IPS-11a (cell line): ENCODE measurements at regions not wholly inside any gene's neighbourhood (a gene's known extent, or its start where the extent isn't known, plus 50 kb on each side); places are given as distances from the start of the nearest gene placed in this dataset.
"Not testable (repeated sequence)": the region's sequence is repeated elsewhere in the genome, so short reads cannot be mapped to it uniquely, and the experiment has no call there.

Experiments used
- H3K4me3 ChIP-seq: one replicate; pipeline ENCODE4 v1.5.1; 2013; ENCODE audit warnings: low read depth, low read length, control low read depth

DNA sequence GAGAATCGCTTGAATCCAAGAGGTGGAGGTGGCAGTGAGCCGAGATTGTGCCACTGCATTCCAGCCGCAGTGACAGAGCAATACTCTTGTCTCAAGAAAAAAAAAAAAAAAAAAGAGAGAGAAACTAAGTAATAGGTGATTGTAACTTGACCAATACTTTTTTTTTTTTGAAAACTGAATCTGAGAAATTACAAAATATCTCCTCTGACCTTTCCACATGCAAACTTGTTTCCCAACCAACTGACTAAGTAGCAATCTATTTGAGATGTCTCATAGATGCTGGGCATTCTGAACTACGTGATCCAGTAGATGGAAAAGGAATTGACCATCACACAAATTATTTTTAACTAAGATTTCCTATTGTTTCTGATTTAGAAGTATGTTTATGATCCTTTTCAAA lies 407.3 kb upstream of the CHORDC1 start:
- H3K4me3 ChIP-seq = no peak overlapping the region

DNA sequence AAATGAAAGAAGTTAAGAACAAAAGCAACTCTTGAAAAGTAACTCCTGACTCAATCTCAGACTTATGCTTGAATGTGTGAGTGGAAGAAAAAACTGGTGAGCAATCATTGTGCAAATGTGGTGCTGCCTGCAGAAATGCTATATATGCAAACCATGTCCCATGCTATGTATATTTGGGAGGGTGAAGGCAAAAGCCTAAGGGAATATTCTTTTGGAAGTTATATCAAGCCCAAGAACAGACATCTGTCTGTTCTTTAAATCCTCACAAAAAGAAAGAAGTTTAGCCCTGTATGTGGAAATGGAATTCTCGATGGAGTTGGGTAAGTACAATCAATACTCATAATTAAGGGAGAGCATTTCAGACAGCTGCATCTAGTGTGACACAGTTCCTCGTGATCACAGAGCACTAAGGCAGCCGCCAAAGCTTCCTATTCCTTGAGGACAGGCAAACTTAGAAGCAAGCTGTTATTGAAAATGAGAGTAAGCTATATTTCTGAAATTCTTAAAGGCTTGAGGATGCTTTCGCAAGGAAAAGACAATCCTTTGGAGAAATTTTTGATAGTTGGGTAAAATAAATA lies 406.5 kb upstream of the CHORDC1 start:
- no peak overlapping the region for H3K4me3 ChIP-seq

DNA sequence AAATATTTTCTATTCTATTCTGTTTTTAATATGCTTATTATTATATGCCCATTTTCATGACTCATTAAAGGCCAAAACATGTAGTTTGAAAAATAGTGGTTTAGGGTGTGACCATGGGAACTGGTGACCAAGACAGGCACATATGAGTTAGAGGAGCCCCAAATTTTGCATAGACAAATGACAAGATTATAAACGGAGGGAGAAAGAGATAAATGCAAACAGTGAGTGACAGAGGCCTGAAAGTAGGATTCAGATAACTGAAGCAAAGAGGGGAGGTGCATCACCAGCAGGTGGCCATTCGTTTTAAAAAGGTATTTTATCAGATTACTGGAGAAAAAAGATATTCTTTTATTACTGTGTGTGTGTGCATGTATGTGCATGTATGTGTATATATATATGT lies 391.5 kb upstream of the CHORDC1 start:
- H3K4me3 ChIP-seq = no peak overlapping the region

DNA sequence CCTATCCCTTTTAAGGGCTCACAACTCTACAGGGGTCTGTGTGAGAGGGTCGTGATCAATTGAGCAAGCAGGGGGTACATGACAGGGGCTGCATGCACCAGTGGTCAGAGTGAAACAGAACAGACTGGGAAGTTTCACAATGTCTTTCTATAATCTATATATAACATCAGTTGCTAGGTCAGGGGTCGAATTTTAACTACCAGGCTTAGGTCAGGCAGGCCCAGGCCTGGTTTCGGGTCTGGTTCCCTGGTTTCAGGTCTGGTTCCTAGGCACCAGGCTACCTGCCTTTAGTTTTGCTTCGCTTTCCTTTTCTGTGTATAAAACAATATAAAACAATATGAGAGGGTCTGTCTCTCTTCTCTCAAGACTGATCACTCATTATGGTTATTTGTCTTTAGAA lies 390.2 kb upstream of the CHORDC1 start:
- not testable (repeated sequence) for H3K4me3 ChIP-seq

DNA sequence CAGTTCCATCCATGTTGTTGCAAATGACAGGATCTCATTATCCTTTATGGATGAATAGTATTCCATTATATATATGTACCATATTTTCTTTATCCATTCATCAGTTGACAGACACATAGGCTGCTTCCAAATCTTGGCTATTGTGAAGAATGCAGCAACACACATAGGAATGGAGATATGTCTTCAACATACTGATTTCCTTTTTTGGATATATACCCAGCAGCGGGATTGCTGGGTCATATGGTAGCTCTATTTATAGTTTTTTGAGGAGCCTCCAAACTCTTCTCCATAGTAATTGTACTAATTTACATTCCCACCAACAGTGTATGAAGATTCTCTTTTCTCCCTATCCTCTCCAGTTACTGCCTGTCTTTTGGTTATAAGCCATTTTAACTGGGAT lies 383.9 kb upstream of the CHORDC1 start:
- no peak overlapping the region for H3K4me3 ChIP-seq

DNA sequence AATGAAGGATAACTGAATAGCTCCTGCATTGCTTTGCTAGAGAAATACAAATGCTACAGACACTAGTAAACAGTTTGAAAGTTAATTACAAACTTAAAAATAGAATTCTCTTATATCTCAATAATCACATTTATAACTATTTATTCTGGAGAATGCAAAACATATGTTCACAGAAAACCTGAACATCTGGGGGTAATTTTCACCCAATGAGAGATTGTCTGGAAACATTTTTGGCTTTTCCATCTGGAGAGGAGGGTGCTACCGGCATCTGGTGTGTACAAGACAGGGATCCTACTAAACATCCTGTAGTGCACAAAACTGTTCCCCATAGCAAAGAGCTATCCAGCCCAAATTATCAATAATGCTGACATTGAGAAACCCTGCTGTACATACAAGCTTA lies 378.4 kb upstream of the CHORDC1 start:
- no peak overlapping the region for H3K4me3 ChIP-seq

DNA sequence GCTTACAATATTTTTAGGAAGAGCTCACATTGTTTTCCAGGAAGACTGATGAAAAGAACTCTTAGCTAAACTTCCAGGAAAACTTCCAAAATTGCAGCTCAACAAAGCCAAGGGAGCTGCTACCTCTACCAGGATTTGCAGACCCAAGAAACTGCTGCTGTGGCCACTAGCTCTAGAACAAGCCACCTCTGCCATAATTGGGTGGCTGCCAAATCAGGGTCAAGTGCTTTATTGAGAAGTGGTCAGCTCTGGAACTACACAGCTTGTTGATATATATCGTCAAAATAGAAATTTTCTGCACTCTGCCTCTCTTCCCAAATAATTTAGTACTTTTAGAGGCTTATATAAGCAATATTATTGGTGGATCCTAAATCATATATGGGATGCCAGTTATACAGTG lies 371.8 kb upstream of the CHORDC1 start:
- no peak overlapping the region for H3K4me3 ChIP-seq

DNA sequence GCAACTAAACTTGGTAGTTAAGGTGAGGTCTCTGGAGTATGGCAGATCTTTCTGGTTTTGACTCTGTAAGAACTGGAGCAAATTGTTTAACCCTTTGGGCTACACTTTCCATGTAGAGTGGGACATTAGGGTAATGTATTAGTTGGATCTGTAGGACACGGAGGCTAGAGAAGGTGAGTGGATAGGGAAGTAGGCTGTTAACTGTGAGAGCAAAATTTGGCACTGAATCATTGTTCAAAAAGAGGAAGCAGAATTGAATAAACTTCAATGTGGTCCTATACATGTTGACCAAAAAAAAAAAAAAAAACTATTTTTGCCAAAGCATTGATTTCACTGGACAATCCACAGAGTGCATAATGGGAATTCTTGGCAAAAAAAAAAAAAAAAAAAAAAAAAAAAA lies 370.2 kb upstream of the CHORDC1 start:
- no peak overlapping the region for H3K4me3 ChIP-seq

DNA sequence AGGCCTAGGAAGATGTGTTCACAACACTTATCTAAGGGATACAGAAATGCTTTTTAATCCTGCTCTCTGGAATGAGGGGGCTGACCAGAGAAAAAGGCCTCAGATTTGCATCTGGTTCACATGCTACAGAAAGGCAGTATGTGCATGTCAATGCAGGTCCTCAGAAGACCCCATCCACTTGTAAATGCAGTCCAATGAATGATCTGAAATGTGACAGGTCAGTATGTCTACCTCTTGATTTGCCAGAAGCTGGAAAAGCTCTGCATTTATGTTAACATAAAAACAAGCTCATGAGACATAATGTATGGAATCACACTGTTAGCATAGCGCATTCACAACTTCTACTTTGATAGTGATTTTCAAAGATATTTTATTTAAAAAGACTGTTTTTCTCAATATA lies 367.4 kb upstream of the CHORDC1 start:
- H3K4me3 ChIP-seq = no peak overlapping the region

DNA sequence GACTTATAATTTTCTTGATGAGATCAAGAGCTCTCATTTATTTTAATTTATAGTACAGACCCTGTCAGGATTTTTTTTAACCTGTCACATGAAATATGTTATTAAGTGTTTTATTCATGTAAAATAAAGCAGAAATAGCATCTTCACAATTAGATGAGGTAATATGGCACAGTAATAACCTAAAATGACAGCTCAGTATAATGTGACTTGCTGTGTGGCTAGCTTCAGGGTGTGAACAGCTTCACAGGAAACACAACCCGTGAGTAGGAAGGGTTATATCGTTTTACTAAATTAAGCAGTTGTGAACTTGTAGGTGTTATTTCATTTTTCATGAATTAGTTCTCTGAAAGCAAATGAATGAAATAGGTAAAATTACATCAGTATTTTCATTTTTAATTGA lies 366.9 kb upstream of the CHORDC1 start:
- H3K4me3 ChIP-seq = no peak overlapping the region

DNA sequence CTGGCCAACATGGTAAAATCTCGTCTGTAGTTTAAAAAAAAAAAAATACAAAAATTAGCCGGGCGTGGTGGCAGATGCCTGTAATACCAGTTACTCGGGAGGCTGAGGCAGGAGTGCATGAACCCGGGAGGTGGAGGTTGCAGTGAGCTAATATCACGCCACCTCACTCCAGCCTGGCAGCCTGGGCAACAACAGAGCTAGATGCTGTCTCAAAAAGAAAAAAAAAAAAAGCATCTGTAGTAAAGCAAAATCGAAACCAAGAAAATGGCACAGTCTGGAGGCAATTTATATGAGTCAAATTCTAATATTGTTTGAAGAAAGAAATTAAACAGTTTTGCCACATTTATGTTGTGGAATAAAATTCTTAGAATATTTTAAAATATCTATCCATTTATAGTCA lies 365.0 kb upstream of the CHORDC1 start:
- no peak overlapping the region for H3K4me3 ChIP-seq

DNA sequence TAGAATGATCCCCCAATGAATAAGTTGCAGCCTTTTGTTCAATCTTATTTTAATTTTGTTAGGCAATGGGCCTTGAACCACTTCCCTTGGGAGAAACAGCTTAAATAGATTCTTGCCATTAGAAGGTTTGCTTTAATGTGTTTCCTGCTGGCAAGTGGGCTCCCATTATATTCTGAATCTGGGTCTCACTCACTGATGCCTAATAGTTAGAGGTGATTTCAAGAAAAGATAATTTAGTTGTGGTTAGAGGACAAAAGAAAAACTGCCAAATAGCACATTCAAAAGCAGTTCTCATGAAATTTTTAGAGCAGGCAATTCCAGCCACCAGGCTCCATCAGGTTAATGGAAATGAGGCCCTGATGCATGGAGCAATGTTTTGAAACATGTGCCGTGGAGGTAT lies 362.6 kb upstream of the CHORDC1 start:
- no peak overlapping the region for H3K4me3 ChIP-seq

DNA sequence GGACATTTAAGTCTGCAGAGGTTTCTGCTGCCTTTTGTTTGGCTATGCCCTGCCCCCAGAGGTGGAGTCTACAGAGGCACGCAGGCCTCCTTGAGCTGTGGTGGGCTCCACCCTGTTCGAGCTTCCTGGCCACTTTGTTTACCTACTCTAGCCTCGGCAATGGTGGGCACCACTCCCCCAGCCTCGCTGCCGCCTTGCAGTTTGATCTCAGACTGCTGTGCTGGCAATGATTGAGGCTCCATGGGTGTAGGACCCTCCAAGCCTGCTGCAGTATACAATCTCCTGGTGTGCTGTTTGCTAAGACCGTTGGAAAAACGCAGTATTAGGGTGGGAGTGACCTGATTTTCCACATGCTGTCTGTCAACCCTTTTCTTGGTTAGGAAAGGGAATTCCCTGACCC lies 360.1 kb upstream of the CHORDC1 start:
- not testable (repeated sequence) for H3K4me3 ChIP-seq

DNA sequence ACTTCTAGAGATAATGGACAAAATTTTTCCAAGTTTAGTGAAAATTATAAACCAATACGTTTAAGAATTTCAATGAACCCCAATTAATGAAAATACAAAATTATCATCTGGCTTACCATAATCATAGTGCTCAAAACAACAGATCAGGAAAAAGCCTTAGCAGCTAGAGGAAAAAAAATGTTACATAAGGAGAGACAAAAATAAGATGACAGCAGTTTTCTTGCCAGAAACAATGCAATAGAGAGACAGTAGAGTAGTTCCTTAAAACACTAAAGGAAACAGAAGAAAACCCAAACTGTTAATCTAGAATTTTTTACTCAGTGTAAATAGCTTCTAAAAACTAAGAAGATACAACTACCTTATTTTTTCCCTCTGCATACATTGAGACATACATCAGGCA lies 341.7 kb upstream of the CHORDC1 start:
- H3K4me3 ChIP-seq = no peak overlapping the region

DNA sequence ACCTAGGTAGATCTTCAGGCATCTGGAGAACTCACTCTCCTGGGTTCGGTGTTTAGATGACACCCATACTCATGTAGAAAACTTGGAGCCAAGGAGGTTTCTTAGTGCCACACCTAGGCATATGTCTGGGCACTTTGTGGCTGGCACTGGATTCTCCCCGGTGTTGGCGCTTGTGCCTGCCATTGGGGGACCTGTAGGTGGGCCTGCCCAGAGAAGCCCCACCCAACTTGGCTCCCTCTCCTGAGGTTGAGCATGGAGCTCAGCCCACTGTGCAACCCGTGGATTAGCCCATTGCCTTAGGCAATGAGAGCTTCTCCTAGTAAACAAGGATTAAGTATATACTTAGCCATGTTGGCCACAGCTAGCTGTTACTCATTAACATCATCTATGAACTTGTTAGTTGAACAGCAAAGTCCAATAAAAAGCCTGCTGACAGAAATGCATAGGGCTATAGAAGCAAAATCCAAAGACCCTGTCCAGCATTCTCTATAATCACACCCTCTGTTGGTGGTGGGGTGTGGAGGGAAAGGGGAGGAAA lies 335.5 kb upstream of the CHORDC1 start:
- H3K4me3 ChIP-seq = no peak overlapping the region

DNA sequence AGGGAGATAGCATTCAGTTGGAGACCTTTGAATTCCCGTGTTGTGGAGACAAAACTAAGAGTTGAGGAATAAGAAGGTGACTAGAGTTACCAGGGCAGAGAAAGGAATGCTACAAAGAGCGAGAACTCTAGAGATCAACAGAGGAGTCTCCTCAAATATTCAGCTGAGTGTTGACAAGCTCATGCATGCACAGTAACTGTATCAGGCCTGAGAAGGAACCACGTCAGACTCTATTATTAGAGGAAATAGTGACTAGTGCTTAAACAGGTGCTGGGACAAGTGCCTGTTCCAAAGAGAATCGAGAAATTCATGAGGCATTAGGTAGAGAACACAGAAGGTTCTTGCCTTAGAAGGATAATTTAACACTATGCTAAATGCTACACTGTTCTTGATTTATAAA lies 333.8 kb upstream of the CHORDC1 start:
- H3K4me3 ChIP-seq = no peak overlapping the region

DNA sequence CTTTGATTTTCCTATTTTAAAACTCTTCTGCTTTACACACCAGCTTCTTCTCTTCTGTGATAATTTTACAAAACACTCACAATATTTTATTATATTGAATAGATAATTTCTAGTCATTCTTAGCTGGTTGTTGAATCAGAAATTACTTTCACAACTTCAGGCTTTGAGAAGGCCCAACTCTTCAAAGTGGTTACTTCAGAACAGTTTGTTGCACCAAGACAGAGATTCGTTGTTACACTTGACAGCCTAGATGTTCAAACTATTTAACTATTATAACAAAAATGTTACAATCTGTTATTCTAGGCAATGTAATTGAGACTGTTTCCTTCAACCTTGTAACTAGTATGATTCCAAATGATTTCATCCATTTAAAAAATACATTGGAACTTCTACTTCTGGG lies 333.2 kb upstream of the CHORDC1 start:
- no peak overlapping the region for H3K4me3 ChIP-seq

DNA sequence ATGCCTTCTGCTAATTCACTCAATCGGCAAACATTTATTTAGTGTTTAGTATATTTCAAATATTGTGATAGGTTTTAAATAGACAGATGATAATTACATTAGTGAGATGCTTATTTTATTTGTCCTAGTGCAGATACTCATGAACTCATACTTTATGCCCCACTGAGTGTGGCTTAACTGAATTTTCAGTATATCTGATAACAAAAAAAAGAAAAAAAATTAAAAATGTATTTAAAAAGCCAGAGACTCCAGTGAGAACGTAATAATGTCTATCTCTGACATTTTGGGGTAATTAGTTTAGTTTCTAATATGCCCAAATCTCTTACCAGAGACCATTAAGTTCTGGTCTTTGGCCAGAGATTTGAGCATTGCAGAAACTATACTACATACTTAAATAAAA lies 332.6 kb upstream of the CHORDC1 start:
- no peak overlapping the region for H3K4me3 ChIP-seq

DNA sequence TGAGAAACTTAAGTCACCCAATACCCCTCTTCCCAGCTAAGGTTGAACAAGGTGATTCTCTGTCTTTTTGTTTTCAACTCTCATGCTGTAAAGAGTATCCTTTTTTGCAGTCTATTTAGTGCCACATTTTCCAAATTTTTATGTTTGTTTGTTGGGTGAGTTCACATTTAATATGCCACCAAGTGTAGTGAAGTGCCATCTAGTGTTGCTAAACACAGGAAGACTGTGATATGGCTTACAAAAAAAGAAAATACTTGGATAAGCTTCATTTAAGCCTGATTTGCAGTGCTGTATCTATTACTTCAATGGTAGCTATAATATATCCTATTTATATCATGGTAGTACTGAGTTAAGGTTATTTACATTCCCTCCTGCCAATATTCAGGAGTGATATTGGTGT lies 319.2 kb upstream of the CHORDC1 start:
- H3K4me3 ChIP-seq = no peak overlapping the region

DNA sequence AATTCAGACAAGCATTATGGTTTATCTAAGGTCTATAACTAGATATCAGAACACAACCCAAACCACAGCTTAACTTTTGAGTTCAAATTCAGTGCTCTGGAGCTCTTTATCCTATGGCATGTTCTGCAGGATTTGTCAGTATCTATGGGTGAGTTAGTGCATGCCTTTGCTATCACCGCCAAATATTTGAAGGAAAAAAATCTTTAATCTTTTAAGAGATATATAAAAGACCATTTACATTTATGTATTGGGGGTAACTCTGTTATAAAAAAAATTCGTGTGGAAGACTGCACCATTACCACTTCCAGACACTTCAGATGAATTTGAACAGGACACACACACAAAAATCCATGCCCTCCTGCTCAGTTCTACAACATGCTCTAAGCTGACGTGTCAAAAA lies 313.5 kb upstream of the CHORDC1 start:
- no peak overlapping the region for H3K4me3 ChIP-seq

DNA sequence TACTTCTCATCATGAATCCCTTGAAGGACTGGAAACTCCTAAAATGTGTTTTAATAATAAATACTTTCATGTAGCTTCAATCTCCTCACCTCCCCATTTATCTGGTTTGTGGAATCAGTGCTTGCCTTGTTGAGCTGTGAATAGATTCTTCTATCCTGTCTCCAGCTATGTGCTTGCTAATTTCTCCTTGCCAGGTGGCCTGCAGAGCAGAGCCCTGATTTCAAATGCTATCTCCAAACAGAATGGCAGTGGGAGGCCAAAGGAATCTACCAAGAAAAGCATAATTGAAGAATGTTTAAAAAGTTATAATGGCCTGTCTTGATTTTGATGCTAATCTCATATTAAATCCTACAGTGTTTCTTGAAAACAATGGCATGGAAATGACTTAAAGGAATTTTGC lies 309.3 kb upstream of the CHORDC1 start:
- H3K4me3 ChIP-seq = no peak overlapping the region

DNA sequence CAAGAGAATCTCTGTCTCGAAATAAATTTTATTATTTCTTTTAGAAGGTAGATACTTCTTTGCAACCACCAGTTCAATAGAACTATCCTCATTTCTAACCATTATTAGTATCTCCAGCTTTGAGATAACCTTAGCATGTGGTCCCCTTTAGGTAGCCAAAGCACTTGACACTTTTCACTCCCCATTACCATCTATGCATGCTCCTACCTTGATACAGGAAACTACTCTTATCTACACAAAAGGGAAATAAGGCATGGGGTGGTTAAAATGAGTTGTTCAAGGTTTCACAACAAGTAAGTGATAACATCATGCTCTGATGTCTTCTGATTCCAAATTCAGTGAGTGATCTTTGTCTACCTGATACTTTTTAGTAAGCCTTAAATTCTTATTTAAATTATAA lies 308.2 kb upstream of the CHORDC1 start:
- H3K4me3 ChIP-seq = no peak overlapping the region

DNA sequence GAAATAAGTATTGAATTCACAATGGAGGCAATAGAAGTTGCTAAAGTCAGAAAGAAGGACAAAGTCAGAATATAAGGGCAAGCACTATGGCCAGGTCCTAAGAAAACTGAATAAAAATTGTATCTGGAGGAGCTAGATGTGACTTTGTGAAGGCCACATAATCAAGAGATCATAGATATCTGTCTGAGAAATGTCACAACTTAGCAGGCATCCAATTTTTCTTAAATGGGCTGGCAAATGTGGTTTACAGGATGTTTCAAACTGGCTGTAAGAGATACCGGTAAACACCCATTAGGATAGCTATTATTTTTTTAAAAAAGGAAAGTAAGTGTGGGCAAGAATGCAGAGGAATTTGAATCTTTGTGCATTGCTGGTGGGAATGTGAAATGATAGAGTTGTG lies 303.1 kb upstream of the CHORDC1 start:
- H3K4me3 ChIP-seq = no peak overlapping the region

DNA sequence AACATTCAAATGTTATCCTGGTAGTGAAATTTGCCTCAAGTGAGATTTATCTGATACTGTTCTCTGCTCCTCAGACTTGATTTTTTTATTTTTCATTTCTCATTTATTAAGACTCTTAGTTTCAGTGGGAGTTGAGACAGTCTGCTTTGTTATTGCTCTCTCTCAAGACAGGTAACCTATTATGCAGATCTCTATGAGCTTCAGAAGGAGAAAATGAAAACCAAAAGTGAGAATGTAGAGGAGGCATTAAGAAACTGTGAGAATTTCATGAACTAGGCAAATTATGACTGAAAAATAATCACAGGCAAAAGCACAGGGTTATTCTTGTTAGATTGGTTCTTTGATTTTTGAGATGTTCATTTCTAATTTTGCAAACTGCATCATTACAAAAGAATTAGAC lies 290.0 kb upstream of the CHORDC1 start:
- H3K4me3 ChIP-seq = no peak overlapping the region
